HL-60 (cell line): ENCODE measurements at regions not wholly inside any gene's neighbourhood (a gene's known extent, or its start where the extent isn't known, plus 50 kb on each side); places are given as distances from the start of the nearest gene placed in this dataset.

ENCODE experiments used
- GABPA ChIP-seq: IDR thresholded peaks from 2 replicates; pipeline ENCODE4 v1.6.1; 2012; ENCODE audit warnings: low read depth
- POLR2AphosphoS5 ChIP-seq: IDR thresholded peaks from 2 replicates; pipeline ENCODE4 v1.6.1; 2012; ENCODE audit warnings: low read depth
- TF ChIP-seq, protein P1 (sequence below): IDR thresholded peaks from one replicate; pipeline ENCODE4 v1.5.1; 2011; ENCODE audit warnings: low read length, control low read depth, inconsistent platforms; ENCODE audit not compliant: insufficient read depth

DNA sequence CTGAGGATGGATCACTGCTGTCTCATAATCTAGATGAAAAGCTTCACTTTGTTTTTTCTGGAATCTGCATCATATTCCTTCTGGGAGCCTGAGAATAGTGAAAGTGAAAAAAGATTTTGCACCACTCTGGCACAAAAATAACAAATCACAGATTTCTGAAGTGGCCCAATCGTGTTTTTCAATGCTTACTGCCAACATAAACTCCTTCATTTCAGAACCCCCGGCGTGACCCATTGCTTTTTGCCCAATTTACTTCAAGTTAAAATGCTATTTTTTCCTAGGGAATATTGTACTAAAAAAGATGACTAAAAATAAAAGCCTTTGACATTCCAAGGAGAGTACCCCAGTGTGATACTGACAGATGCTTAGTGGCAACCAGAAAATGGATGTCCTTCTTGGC, 53.7 kb upstream of the ANK3 start:
- TF ChIP-seq, protein P1, sequence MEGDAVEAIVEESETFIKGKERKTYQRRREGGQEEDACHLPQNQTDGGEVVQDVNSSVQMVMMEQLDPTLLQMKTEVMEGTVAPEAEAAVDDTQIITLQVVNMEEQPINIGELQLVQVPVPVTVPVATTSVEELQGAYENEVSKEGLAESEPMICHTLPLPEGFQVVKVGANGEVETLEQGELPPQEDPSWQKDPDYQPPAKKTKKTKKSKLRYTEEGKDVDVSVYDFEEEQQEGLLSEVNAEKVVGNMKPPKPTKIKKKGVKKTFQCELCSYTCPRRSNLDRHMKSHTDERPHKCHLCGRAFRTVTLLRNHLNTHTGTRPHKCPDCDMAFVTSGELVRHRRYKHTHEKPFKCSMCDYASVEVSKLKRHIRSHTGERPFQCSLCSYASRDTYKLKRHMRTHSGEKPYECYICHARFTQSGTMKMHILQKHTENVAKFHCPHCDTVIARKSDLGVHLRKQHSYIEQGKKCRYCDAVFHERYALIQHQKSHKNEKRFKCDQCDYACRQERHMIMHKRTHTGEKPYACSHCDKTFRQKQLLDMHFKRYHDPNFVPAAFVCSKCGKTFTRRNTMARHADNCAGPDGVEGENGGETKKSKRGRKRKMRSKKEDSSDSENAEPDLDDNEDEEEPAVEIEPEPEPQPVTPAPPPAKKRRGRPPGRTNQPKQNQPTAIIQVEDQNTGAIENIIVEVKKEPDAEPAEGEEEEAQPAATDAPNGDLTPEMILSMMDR, result no peak
- TF ChIP-seq POLR2AphosphoS5 (no peak), GABPA (no peak)
